Mucosa of gallbladder (tissue), 1 donor: ENCODE measurements at regions not wholly inside any gene's neighbourhood (a gene's known extent, or its start where the extent isn't known, plus 50 kb on each side); places are given as distances from the start of the nearest gene placed in this dataset.
"Not testable (repeated sequence)": the region's sequence is repeated elsewhere in the genome, so short reads cannot be mapped to it uniquely, and the experiment has no call there.

Source experiments
- DNase-seq: peaks from one replicate; pipeline ENCODE4 v3.0.0-alpha.2; 2020; ENCODE audit warnings: low spot score
- donor health status: DM: no; HTN: no; CAD: no.

DNA sequence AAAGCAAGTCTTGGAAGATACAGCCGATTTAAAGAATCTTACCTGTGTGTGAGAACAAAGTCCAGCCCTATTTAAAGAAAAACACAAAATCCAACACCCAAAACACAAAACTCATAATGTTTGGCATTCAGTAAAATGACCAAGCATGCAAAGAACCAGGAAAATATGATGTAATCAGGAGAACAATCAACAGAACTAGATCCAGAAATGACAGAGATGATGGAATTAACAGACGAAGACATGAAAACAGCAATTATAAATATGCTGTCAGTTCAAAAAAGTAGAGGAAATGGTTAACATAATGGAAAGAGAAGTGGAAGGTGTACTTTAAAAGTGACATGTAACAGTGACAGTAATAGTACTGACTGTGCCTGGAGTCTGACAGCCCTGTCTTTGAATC, 56.1 kb upstream of the ERV3-1 start:
- DNase-seq = not testable (repeated sequence)

DNA sequence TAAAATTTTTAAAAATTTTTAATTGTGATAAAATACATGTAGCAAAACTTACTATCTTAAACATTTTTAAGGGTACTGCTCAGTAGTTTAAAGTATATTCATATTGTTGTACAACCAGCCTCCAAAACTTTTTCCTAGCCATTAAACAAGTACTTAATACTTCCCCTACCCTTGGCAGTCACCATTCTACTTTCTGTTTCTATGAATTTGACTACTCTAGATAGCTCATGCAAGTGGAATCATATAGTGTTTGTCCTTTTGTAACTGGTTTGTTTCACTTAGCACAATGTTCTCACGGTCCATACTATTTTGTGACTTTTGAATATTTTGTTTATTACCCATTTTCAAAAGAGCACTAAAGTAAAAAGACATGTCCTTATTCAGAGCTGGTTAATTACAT, 52.8 kb upstream of the ERV3-1 start:
- not testable (repeated sequence) for DNase-seq
